ENCODE measurements at regions not wholly inside any gene's neighbourhood (a gene's known extent, or its start where the extent isn't known, plus 50 kb on each side); places are given as distances from the start of the nearest gene placed in this dataset.
A peak's percentile ranks its signal among the peaks of the same experiment; 100 is the strongest.

- TF ChIP-seq POLR2AphosphoS5 (IDR thresholded peaks at IDR 0.05; ENCODE audit: low read depth, low read length) (no peak), TAF1 (IDR thresholded peaks at IDR 0.05; ENCODE audit: borderline replicate concordance, low read depth, low read length) (no peak), POLR2A (IDR thresholded peaks at IDR 0.05; ENCODE audit: low read depth, low read length) (no peak)
- no peak for DNase-seq (ENCODE audit: insufficient read length)
- no peak for FAIRE-seq
Measured at GRCh38 chr12:92574051-92574783, 128.6 kb upstream of the PLEKHG7 start.

DNA sequence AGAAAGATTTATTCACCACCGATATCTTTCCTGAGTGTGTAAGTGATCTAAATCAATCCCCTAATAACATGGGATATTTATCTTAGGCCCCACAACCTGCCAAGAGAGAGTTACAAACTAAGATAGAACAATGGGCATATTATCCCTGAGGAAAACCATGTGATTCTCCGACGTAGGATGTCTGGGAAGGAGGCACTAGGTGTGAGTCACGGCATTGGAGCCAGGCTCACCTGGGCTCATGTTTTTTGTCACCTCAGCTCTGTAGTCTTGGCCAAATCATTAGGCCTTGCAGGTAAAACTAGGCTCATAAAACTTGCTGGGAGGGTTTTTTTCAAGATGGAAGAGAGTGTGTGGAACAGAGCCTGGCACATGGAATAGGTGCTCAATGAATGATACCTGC, 129.7 kb upstream of the PLEKHG7 start:
- DNase-seq (ENCODE audit: insufficient read length): no peak
- FAIRE-seq: no peak
- TF ChIP-seq POLR2A (IDR thresholded peaks at IDR 0.05; ENCODE audit: low read depth, low read length) (no peak), TAF1 (IDR thresholded peaks at IDR 0.05; ENCODE audit: borderline replicate concordance, low read depth, low read length) (no peak), POLR2AphosphoS5 (IDR thresholded peaks at IDR 0.05; ENCODE audit: low read depth, low read length) (no peak)

GRCh38 chr12:92571844-92572543, 130.8 kb upstream of the PLEKHG7 start:
- no peak for FAIRE-seq
- DNase-seq (ENCODE audit: insufficient read length): no peak
- no peak for TF ChIP-seq TAF1 (IDR thresholded peaks at IDR 0.05; ENCODE audit: borderline replicate concordance, low read depth, low read length)
- no peak for TF ChIP-seq POLR2AphosphoS5 (IDR thresholded peaks at IDR 0.05; ENCODE audit: low read depth, low read length)
- no peak for TF ChIP-seq POLR2A (IDR thresholded peaks at IDR 0.05; ENCODE audit: low read depth, low read length)

DNA sequence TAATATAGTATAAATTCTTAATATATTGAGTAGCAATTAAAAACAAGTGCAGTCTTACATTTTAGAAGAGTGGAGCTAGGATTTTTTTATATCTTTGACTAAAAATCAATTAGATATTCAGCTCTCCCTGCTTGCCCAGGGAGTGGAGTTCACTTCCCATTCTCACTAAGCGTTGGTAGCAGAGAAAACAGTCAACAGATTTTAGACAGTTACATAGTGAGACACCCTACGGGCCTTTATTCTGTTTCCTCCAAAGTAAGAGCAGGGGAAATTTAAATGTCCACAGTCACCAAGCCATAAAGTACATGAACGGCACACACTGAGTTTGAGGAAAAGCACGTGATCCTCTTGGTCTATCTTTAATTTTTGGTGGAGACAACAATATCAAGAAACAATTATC, 131.6 kb upstream of the PLEKHG7 start:
- no peak for DNase-seq (ENCODE audit: insufficient read length)
- no peak for FAIRE-seq
- TF ChIP-seq POLR2A (IDR thresholded peaks at IDR 0.05; ENCODE audit: low read depth, low read length): no peak
- no peak for TF ChIP-seq POLR2AphosphoS5 (IDR thresholded peaks at IDR 0.05; ENCODE audit: low read depth, low read length)
- no peak for TF ChIP-seq TAF1 (IDR thresholded peaks at IDR 0.05; ENCODE audit: borderline replicate concordance, low read depth, low read length)

DNA sequence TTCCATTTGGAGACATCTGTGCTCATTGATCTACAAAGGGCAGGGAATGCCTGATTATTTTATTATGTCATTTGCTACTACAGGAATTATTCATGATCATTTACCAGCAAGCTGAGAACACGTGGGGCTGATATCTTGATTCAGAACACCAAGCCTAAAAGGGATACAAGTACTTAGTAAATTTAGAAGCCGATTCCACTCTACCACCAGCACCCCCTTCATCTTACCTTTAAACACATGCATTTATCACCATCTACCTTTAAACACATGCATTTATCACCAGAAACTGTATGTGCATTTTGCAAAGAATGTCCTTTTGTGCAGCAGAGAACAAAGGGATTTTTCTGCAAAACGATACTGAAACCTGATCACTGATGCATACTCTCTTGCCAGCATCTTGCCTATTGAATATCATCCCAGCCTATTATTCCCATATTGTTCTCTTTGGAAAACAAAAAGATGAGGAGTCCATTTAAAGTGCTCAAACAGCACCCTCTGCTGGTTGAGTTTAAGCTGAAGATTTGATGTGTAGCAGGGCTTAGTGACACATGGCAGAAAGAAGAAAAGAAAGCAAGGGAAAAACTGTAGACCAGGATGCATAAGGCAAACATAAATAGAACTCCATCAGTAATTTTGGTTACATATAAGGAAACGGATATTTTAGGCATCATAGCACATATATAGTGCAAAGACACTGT, 132.6 kb upstream of the PLEKHG7 start:
- TF ChIP-seq TAF1 (IDR thresholded peaks at IDR 0.05; ENCODE audit: borderline replicate concordance, low read depth, low read length) (no peak), POLR2AphosphoS5 (IDR thresholded peaks at IDR 0.05; ENCODE audit: low read depth, low read length) (no peak), POLR2A (IDR thresholded peaks at IDR 0.05; ENCODE audit: low read depth, low read length) (no peak)

DNA sequence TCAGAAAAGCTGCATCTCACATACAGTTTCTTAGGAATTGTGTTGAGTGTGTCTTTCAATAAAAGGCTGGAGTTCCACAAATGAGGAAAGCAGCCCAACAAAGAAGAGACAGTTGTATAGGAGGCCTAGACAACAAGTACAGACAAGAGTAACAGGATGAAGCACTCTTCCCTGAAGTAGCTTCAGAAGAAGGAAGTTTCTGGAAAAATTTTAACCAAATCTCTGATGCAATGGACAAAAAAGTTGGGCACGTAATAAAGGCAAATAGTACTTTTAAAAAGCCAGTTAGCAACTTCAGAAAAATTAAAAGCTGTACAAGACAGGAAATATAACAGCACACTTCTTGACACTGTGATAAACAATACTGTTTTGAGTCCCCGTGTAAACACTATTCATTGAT, 134.1 kb upstream of the PLEKHG7 start:
- no peak for TF ChIP-seq POLR2AphosphoS5 (IDR thresholded peaks at IDR 0.05; ENCODE audit: low read depth, low read length)
- TF ChIP-seq POLR2A (IDR thresholded peaks at IDR 0.05; ENCODE audit: low read depth, low read length): no peak
- TF ChIP-seq TAF1 (IDR thresholded peaks at IDR 0.05; ENCODE audit: borderline replicate concordance, low read depth, low read length): no peak
- DNase-seq (ENCODE audit: insufficient read length): no peak
- peak; percentile 5 for FAIRE-seq

More for the DNA sequence above, 132.6 kb upstream of the PLEKHG7 start:
- FAIRE-seq (peak; percentile 95), DNase-seq (ENCODE audit: insufficient read length) (no peak)

- DNase-seq (ENCODE audit: insufficient read length) (no peak), FAIRE-seq (no peak)
- 0 out of 2 replicates have a peak, but pooled peaks have one; percentile 20 for TF ChIP-seq POLR2A (IDR thresholded peaks at IDR 0.05; ENCODE audit: low read depth, low read length)
- TF ChIP-seq TAF1 (IDR thresholded peaks at IDR 0.05; ENCODE audit: borderline replicate concordance, low read depth, low read length): no peak
- TF ChIP-seq POLR2AphosphoS5 (IDR thresholded peaks at IDR 0.05; ENCODE audit: low read depth, low read length): no peak
Measured at GRCh38 chr12:92566448-92567019, 136.3 kb upstream of the PLEKHG7 start.

- FAIRE-seq (no peak), DNase-seq (ENCODE audit: insufficient read length) (no peak)
- TF ChIP-seq POLR2A (IDR thresholded peaks at IDR 0.05; ENCODE audit: low read depth, low read length) (no peak), TAF1 (IDR thresholded peaks at IDR 0.05; ENCODE audit: borderline replicate concordance, low read depth, low read length) (no peak), POLR2AphosphoS5 (IDR thresholded peaks at IDR 0.05; ENCODE audit: low read depth, low read length) (no peak)
Measured at GRCh38 chr12:92563819-92564218, 139.0 kb upstream of the PLEKHG7 start.

- DNase-seq (ENCODE audit: insufficient read length): no peak
Measured at GRCh38 chr12:92562063-92562734, 140.6 kb upstream of the PLEKHG7 start.

GRCh38 chr12:92561543-92561899, 141.3 kb upstream of the PLEKHG7 start:
- DNase-seq (ENCODE audit: insufficient read length) (no peak), FAIRE-seq (peak; percentile 70)
- TF ChIP-seq POLR2A (IDR thresholded peaks at IDR 0.05; ENCODE audit: low read depth, low read length): no peak
- no peak for TF ChIP-seq POLR2AphosphoS5 (IDR thresholded peaks at IDR 0.05; ENCODE audit: low read depth, low read length)
- TF ChIP-seq TAF1 (IDR thresholded peaks at IDR 0.05; ENCODE audit: borderline replicate concordance, low read depth, low read length): no peak

More at GRCh38 chr12:92562063-92562734, 140.6 kb upstream of the PLEKHG7 start:
- TF ChIP-seq TAF1 (IDR thresholded peaks at IDR 0.05; ENCODE audit: borderline replicate concordance, low read depth, low read length) (no peak), POLR2A (IDR thresholded peaks at IDR 0.05; ENCODE audit: low read depth, low read length) (no peak), POLR2AphosphoS5 (IDR thresholded peaks at IDR 0.05; ENCODE audit: low read depth, low read length) (no peak)
- FAIRE-seq: peak; percentile 84
